Sigmoid colon (tissue), 4 donors: ENCODE measurements at regions not wholly inside any gene's neighbourhood (a gene's known extent, or its start where the extent isn't known, plus 50 kb on each side); places are given as distances from the start of the nearest gene placed in this dataset.

Experiments used
- EP300 ChIP-seq, 4 donors: sonication (generic); formaldehyde crosslinking; IDR thresholded peaks; one replicate each; pipeline ENCODE4 v1.6.1; 2017; ENCODE audit warnings: antibody characterized with exemption in 4 of 4
- POLR2A ChIP-seq, 2 donors: fragments of 450-650 bp; IDR thresholded peaks; one replicate each; pipeline ENCODE4 v1.6.1; 2016; ENCODE audit warnings: antibody characterized with exemption in 2 of 2, mild to moderate bottlenecking in 2 of 2, moderate library complexity in 2 of 2
- TF ChIP-seq, protein P1 (sequence below), 4 experiments: fragments of 450-650 bp in 3 of 4; fragments of 200-600 bp in 1 of 4; IDR thresholded peaks; one replicate each; pipeline ENCODE4 v1.5.1; 2016 to 2019; ENCODE audit warnings: antibody characterized with exemption in 4 of 4, mild to moderate bottlenecking in 3 of 4, moderate library complexity in 2 of 4

DNA sequence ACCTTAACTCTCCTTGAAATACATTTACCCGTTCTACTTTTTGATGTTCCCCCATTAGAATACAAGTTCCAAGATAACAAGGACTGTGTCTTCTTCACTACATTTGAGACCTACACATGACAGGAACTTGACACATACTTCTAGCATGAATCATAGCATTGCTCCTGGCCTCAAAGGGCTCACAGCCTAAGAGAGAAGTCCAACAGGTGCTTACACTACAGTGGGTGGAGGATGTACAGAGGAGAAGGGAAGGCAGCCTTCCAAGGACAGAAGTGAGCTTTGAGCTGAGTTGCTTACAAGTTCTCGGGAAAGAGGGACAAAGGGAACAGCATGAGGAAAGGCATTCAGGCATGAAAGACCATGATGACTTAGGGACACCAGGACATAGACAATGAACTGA, 56.9 kb upstream of the MSX2 start:
- TF ChIP-seq, protein P1, sequence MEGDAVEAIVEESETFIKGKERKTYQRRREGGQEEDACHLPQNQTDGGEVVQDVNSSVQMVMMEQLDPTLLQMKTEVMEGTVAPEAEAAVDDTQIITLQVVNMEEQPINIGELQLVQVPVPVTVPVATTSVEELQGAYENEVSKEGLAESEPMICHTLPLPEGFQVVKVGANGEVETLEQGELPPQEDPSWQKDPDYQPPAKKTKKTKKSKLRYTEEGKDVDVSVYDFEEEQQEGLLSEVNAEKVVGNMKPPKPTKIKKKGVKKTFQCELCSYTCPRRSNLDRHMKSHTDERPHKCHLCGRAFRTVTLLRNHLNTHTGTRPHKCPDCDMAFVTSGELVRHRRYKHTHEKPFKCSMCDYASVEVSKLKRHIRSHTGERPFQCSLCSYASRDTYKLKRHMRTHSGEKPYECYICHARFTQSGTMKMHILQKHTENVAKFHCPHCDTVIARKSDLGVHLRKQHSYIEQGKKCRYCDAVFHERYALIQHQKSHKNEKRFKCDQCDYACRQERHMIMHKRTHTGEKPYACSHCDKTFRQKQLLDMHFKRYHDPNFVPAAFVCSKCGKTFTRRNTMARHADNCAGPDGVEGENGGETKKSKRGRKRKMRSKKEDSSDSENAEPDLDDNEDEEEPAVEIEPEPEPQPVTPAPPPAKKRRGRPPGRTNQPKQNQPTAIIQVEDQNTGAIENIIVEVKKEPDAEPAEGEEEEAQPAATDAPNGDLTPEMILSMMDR (IDR thresholded peaks at IDR 0.05): no peak
- TF ChIP-seq POLR2A (IDR thresholded peaks at IDR 0.05): no peak
- TF ChIP-seq EP300 (IDR thresholded peaks at IDR 0.05): no peak
